HepG2 (cell line): ENCODE measurements at regions not wholly inside any gene's neighbourhood (a gene's known extent, or its start where the extent isn't known, plus 50 kb on each side); places are given as distances from the start of the nearest gene placed in this dataset.

Experiments used
- ATAC-seq: fragments of 200-7000 bp; cut with Tn5 transposase; 3 replicates; pipeline ENCODE4 v1.9.1; 2020; ENCODE audit warnings: mild to moderate bottlenecking, moderate library complexity
- BruUV-seq: library from RNA; stranded (reverse); fragments of 400-500 nt; replicated peaks from 2 replicates; lab custom pipeline; 2021; lab: Mats Ljungman, UMichigan
- CTCF ChIA-PET: fragments of 300-600 bp; formaldehyde crosslinking; extraction: SDS; loops from one replicate; lab custom pipeline; 2021; ENCODE audit warnings: low total read pairs, inconsistent platforms, low intra/inter-chr PET ratio; lab: Yijun Ruan, JAX
- POLR2A ChIA-PET: fragments of 350-600 bp; sonication (Branson Sonifier 250); formaldehyde crosslinking; loops from one replicate; lab custom pipeline; 2020; ENCODE audit warnings: antibody characterized with exemption, inconsistent platforms; lab: Yijun Ruan, JAX
- DNase-seq: peaks from one replicate; pipeline ENCODE4 v3.0.0-alpha.2; 2015; ENCODE audit warnings: low spot score
- FAIRE-seq: peaks from 3 replicates; lab custom pipeline; 2011; peaks lifted over from hg19 to GRCh38; lab: Jason Lieb, UNC
- H2AFZ ChIP-seq: one replicate; pipeline ENCODE4 v1.6.1; 2011; ENCODE audit warnings: low read length, inconsistent platforms
- H3K27ac ChIP-seq: fragments of 300-600 bp; 3 replicates; pipeline ENCODE4 v1.8.0; 2011; ENCODE audit warnings: mixed run types, mild to moderate bottlenecking, mixed read lengths, low read length, inconsistent platforms; ENCODE audit not compliant: insufficient read depth; ENCODE audit errors: extremely low read length
- H3K27me3 ChIP-seq, 2 experiments: fragments of 200-600 bp in 1 of 2; 2 replicates in 1 of 2; 3 replicates in 1 of 2; pipeline versions ENCODE4 v1.6.0 to v1.8.0; 2011; ENCODE audit warnings: low read length in 2 of 2, mild to moderate bottlenecking in 2 of 2, moderate library complexity in 2 of 2, inconsistent platforms in 1 of 2; ENCODE audit not compliant: insufficient read depth in 2 of 2, control insufficient read depth in 1 of 2
- H3K36me3 ChIP-seq, 2 experiments: fragments of 200-600 bp in 1 of 2; replicated peaks in 1 of 2; 2 replicates in 1 of 2; 3 replicates in 1 of 2; pipeline versions ENCODE4 v1.5.1 to v1.8.0; 2011; ENCODE audit warnings: low read length in 2 of 2, inconsistent platforms in 1 of 2; ENCODE audit not compliant: insufficient read depth in 2 of 2, control insufficient read depth in 1 of 2
- H3K4me1 ChIP-seq: 2 replicates; pipeline ENCODE4 v1.5.1; 2012; ENCODE audit warnings: low read length, inconsistent platforms; ENCODE audit not compliant: insufficient read depth
- H3K4me2 ChIP-seq: 2 replicates; pipeline ENCODE4 v1.6.0; 2011; ENCODE audit warnings: low read depth, low read length, inconsistent platforms
- H3K4me3 ChIP-seq, 3 experiments: fragments of 200-600 bp in 1 of 3; sonication (generic), shearing (Covaris generic) in 1 of 3; replicated peaks in 1 of 3; 2 replicates each; pipeline ENCODE4 v1.5.1; 2011 to 2016; ENCODE audit warnings: low read length in 3 of 3, inconsistent platforms in 2 of 3, low read depth in 2 of 3, mild to moderate bottlenecking in 2 of 3, control low read depth in 1 of 3, mixed read lengths in 1 of 3; ENCODE audit not compliant: insufficient read depth in 1 of 3
- H3K79me2 ChIP-seq: one replicate; pipeline ENCODE4 v1.6.1; 2011; ENCODE audit warnings: low read length, inconsistent platforms; ENCODE audit not compliant: insufficient read depth
- H3K9ac ChIP-seq: 2 replicates; pipeline ENCODE4 v1.6.0; 2011; ENCODE audit warnings: mild to moderate bottlenecking, low read depth, low read length, inconsistent platforms; ENCODE audit not compliant: insufficient read depth
- H3K9me3 ChIP-seq: 2 replicates; pipeline ENCODE4 v1.5.1; 2012; ENCODE audit warnings: mild to moderate bottlenecking, low read length
- H4K20me1 ChIP-seq: 2 replicates; pipeline ENCODE4 v1.6.0; 2011; ENCODE audit warnings: inconsistent platforms, mild to moderate bottlenecking, low read length, moderate library complexity; ENCODE audit not compliant: insufficient read depth
- AGO1 ChIP-seq: fragments of 200-400 bp; formaldehyde crosslinking; IDR thresholded peaks from 2 replicates; pipeline ENCODE4 v1.6.1; 2017; ENCODE audit warnings: mild to moderate bottlenecking, low read depth, low read length, moderate library complexity; ENCODE audit not compliant: poor library complexity, severe bottlenecking
- HDAC6 ChIP-seq: fragments of 200-600 bp; sonication (generic); IDR thresholded peaks from 2 replicates; pipeline ENCODE4 v1.7.0; 2017; ENCODE audit warnings: mild to moderate bottlenecking, antibody characterized with exemption, low read length, low read depth
- HNRNPH1 ChIP-seq: fragments of 200-400 bp; formaldehyde crosslinking; optimal IDR thresholded peaks from 2 replicates; pipeline ENCODE3; 2017; ENCODE audit warnings: mild to moderate bottlenecking, low read depth, low read length
- JUND ChIP-seq: sonication (generic); formaldehyde crosslinking; IDR thresholded peaks from 2 replicates; pipeline ENCODE4 v1.8.0; 2022; ENCODE audit warnings: mild to moderate bottlenecking, missing genetic modification reagents
- SP4 ChIP-seq: sonication (generic); formaldehyde crosslinking; IDR thresholded peaks from 2 replicates; pipeline ENCODE4 v1.8.1; 2023; ENCODE audit warnings: mild to moderate bottlenecking, missing genetic modification reagents
- SRSF4 ChIP-seq: fragments of 200-400 bp; formaldehyde crosslinking; IDR thresholded peaks from one replicate; pipeline ENCODE4 v1.6.1; 2018; ENCODE audit warnings: mild to moderate bottlenecking, low read depth, low read length, moderate library complexity; ENCODE audit not compliant: poor library complexity, severe bottlenecking
- ZNF550 ChIP-seq: sonication (generic); formaldehyde crosslinking; IDR thresholded peaks from 2 replicates; pipeline ENCODE4 v1.4.0; 2020; ENCODE audit warnings: mild to moderate bottlenecking, missing genetic modification reagents, borderline replicate concordance
- ZNF83 ChIP-seq: sonication (generic); formaldehyde crosslinking; IDR thresholded peaks from 2 replicates; pipeline ENCODE4 v1.4.0; 2020; ENCODE audit warnings: missing genetic modification reagents, mild to moderate bottlenecking, borderline replicate concordance
- WGBS: methylation state at CpG from one replicate; pipeline ENCODE4 v1.1.6; 2017; ENCODE audit warnings: low lambda C conversion rate; 5-methylcytosine and 5-hydroxymethylcytosine counted together
- in situ Hi-C: cut with HindIII; loops from 2 replicates; pipeline ENCODE4 v1.10.0; 2017; ENCODE audit warnings: low pct_unique_long_range_greater_than_20kb; ENCODE audit not compliant: extremely low pct_ligation_motif_present
- intact Hi-C: fragments of 100-400 bp; cut with micrococcal nuclease; formaldehyde crosslinking; loops from one replicate; pipeline ENCODE4 v1.10.0; 2022; ENCODE audit not compliant: unreplicated experiment
- TF ChIP-seq, protein P1 (sequence below): sonication (generic); formaldehyde crosslinking; IDR thresholded peaks from 2 replicates; pipeline ENCODE4 v1.5.1; 2020; ENCODE audit warnings: missing genetic modification reagents, mild to moderate bottlenecking, borderline replicate concordance
- TF ChIP-seq, protein P2 (sequence below): sonication (generic); formaldehyde crosslinking; IDR thresholded peaks from 2 replicates; pipeline ENCODE4 v1.8.1; 2023; ENCODE audit warnings: mild to moderate bottlenecking, missing genetic modification reagents
- TF ChIP-seq, protein P3 (sequence below): IDR thresholded peaks from 2 replicates; pipeline ENCODE4 v1.6.1; 2012; ENCODE audit warnings: inconsistent platforms
- TF ChIP-seq, protein P4 (sequence below): sonication (generic); formaldehyde crosslinking; IDR thresholded peaks from 2 replicates; pipeline ENCODE4 v1.4.0; 2020; ENCODE audit warnings: low read depth, mild to moderate bottlenecking, missing genetic modification reagents
- TF ChIP-seq, protein P5 (sequence below): sonication (generic); formaldehyde crosslinking; IDR thresholded peaks from 2 replicates; pipeline ENCODE4 v1.8.0; 2023; ENCODE audit warnings: mild to moderate bottlenecking, missing genetic modification reagents

DNA sequence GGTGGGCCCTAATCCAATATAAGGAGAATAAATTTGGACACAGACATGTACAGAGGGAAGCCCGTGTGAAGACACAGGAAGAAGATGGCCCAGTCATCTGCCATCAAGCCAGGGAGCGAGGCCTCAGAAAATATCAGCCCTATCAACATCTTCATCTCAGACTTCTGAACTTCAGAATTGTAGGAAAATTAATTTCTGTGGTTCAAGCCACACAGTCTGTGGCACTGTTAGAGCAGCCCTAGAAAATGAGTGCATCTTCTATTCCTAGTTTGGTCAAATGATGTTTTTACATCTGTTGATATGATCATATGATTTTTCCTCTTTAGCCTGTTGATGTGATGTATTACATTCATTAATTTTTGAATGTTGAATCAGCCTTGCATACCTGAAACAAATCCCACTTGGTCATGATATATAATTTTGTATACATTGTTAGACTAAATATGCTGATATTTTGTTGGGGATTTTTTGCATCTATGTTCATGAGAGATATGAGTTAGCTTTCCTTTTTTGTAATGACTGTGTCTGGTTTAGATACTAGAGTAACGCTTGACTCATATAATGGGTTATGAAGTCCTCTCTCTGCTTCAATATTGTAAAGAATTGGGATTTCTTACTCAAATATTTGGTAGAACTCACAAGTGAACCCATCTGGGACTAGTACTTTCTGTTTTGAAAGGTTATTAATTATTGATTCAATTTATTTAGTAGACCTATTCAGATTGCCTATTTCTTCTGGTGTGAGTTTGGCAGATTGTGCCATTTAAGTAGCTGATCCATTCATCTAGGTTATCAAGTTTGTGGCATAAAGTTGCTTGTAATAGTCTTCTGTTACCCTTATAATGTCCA lies 451.4 kb downstream of the EIPR1 start:
- Histone ChIP-seq H3K27me3 (no peaks in the 10 kb centered on the region), H3K36me3 (no peaks in the 10 kb centered on the region), H4K20me1 (no peaks in the 10 kb centered on the region), H3K4me2 (no peak overlapping the region), H2AFZ (no peak overlapping the region), H3K9ac (no peak overlapping the region), H3K4me1 (no peaks in the 10 kb centered on the region), H3K79me2 (no peaks in the 10 kb centered on the region), H3K27ac (no peak overlapping the region), H3K9me3 (no peaks in the 10 kb centered on the region), H3K4me3 (no peak overlapping the region)
- ChIA-PET POLR2A (no interaction called here), CTCF (no interaction called here)
- no peak for TF ChIP-seq ZNF83 (CRISPR knock-in tag)
- TF ChIP-seq SP4 (CRISPR knock-in tag) = no peak
- TF ChIP-seq, protein P1, sequence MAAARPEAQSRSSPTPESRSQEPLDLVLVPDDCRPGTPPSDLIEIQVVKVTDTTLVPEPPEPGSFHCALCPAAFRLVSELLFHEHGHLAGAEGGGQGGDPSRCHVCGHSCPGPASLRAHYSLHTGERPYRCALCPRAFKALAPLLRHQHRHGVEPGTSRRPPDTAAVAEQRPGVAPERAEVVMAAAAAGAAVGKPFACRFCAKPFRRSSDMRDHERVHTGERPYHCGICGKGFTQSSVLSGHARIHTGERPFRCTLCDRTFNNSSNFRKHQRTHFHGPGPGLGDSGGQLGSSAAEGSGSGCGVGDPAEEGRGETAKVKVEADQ (CRISPR knock-in tag) = no peak
- TF ChIP-seq JUND (CRISPR knock-in tag) = no peak
- TF ChIP-seq AGO1 = no peak
- TF ChIP-seq SRSF4 = no peak
- TF ChIP-seq, protein P2, sequence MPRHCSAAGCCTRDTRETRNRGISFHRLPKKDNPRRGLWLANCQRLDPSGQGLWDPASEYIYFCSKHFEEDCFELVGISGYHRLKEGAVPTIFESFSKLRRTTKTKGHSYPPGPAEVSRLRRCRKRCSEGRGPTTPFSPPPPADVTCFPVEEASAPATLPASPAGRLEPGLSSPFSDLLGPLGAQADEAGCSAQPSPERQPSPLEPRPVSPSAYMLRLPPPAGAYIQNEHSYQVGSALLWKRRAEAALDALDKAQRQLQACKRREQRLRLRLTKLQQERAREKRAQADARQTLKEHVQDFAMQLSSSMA (CRISPR knock-in tag) = no peak
- TF ChIP-seq, protein P3, sequence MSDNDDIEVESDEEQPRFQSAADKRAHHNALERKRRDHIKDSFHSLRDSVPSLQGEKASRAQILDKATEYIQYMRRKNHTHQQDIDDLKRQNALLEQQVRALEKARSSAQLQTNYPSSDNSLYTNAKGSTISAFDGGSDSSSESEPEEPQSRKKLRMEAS = no peak
- no peak for TF ChIP-seq HDAC6
- TF ChIP-seq, protein P4, sequence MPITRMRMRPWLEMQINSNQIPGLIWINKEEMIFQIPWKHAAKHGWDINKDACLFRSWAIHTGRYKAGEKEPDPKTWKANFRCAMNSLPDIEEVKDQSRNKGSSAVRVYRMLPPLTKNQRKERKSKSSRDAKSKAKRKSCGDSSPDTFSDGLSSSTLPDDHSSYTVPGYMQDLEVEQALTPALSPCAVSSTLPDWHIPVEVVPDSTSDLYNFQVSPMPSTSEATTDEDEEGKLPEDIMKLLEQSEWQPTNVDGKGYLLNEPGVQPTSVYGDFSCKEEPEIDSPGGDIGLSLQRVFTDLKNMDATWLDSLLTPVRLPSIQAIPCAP (CRISPR knock-in tag) = no peak
- TF ChIP-seq, protein P5, sequence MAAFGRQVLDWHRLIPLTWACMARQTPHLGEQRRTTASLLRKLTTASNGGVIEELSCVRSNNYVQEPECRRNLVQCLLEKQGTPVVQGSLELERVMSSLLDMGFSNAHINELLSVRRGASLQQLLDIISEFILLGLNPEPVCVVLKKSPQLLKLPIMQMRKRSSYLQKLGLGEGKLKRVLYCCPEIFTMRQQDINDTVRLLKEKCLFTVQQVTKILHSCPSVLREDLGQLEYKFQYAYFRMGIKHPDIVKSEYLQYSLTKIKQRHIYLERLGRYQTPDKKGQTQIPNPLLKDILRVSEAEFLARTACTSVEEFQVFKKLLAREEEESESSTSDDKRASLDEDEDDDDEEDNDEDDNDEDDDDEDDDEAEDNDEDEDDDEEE (CRISPR knock-in tag) = no peak
- no peak for TF ChIP-seq HNRNPH1
- no peak for TF ChIP-seq ZNF550
- DNase-seq (no peak), ATAC-seq (no peak), FAIRE-seq (no peak)
- WGBS = 15% methylated on average over 3 of the region's 3 CpGs
- BruUV-seq = no TSS peak
- in situ Hi-C loops = no loop called here
- intact Hi-C loops = no loop called here
